ENCODE measurements at regions not wholly inside any gene's neighbourhood (a gene's known extent, or its start where the extent isn't known, plus 50 kb on each side); places are given as distances from the start of the nearest gene placed in this dataset.

DNA sequence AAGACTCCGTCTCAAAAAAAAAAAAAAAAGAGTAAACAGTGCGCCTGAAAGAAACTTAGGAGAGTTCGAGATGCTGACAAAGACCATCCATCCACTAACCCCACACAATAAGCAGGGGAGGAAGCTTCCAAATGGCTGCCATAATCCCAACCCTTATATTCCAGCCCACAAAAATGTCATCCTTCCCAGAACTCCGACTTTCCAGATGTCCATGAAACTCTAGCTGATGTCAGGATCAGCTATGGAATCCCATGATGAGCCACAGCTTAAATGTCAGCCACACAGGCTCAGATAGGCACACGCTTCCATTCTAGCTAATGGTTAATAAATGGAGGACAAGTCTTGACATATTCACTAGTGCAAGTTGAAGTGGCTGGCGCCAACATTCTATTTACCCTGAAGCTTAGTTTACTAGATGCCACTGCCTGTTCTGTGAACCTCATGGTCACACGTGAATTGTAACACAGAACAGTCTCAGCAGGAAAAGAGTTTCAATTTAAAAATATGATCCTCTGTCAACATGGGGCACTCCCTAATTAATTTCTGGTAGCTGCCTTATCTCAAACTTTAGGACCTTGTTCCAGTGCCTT, 75.5 kb downstream of the FOXF2 start:
- no peaks in the 10 kb centered on the region for H3K4me1 ChIP-seq (ENCODE audit: control insufficient read depth, insufficient read depth, low read depth, low read length)

DNA sequence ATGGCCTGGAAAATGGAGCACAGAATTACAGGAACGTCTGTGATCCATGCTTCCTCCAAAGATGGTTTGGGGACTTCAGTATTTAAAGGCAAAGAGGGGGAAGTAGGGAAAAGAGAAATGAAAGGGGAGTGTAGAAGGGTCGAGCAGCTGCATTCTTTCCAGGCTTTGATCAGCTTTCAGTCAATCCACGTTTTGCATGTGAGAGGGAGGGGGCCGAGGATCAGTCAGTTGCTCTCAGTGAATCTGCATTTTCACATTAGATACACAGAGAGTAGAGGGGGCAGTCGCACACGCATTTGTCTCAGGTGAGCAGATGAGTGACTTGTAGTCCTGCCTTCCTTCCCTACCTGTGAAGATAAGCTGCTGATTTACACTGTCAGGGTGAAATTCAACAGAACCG, 78.8 kb downstream of the FOXF2 start:
- Histone ChIP-seq H2BK15ac (ENCODE audit: low read depth, poor library complexity, severe bottlenecking) (no peak overlapping the region), H2AK5ac (ENCODE audit: low read length, severe bottlenecking) (no peak overlapping the region), H3K23ac (ENCODE audit: low read length in 2 of 2) (no peak overlapping the region), H3K4me1 (ENCODE audit: control insufficient read depth, insufficient read depth, low read depth, low read length) (no peaks in the 10 kb centered on the region), H2AFZ (ENCODE audit: low read depth, low read length) (no peak overlapping the region), H3K14ac (ENCODE audit: low read length in 2 of 2) (no peak overlapping the region), H4K91ac (ENCODE audit: low read length) (no peak overlapping the region), H3K36me3 (ENCODE audit: control insufficient read depth in 1 of 2, insufficient read depth in 2 of 2, low read depth in 1 of 2, low read length in 2 of 2) (no peaks in the 10 kb centered on the region), H3K18ac (ENCODE audit: low read depth in 1 of 2, low read length in 2 of 2) (no peak overlapping the region), H3K79me1 (replicated peaks; ENCODE audit: low read length, poor library complexity, severe bottlenecking) (no peaks in the 10 kb centered on the region), H2BK5ac (ENCODE audit: low read depth, low read length, poor library complexity, severe bottlenecking) (no peak overlapping the region), H3K9ac (ENCODE audit: low read length) (no peak overlapping the region), H3K4ac (ENCODE audit: low read depth in 1 of 2, low read length in 2 of 2) (no peak overlapping the region), H2BK12ac (ENCODE audit: low read length in 2 of 2) (no peak overlapping the region), H2BK120ac (ENCODE audit: low read depth, low read length) (no peak overlapping the region), H3K27ac (ENCODE audit: low read length, poor library complexity, severe bottlenecking) (no peak overlapping the region), H3K4me2 (ENCODE audit: low read length, poor library complexity, severe bottlenecking) (no peak overlapping the region), H3K9me3 (ENCODE audit: control insufficient read depth, low read length) (no peaks in the 10 kb centered on the region), H3K4me3 (ENCODE audit: insufficient read depth in 1 of 2, low read depth in 1 of 2, low read length in 2 of 2) (no peak overlapping the region), H3K27me3 (ENCODE audit: control insufficient read depth in 1 of 2, insufficient read depth in 1 of 2, low read length in 2 of 2) (no peaks in the 10 kb centered on the region), H4K8ac (ENCODE audit: low read length) (no peak overlapping the region)
- DNase-seq: no peak
- WGBS: 25% methylated on average over 7 of the region's 7 CpGs

More for the DNA sequence above, 75.5 kb downstream of the FOXF2 start:
- no peak overlapping the region for H3K4ac ChIP-seq (ENCODE audit: low read depth in 1 of 2, low read length in 2 of 2)
- no peak overlapping the region for H2BK120ac ChIP-seq (ENCODE audit: low read depth, low read length)
- H3K79me1 ChIP-seq (replicated peaks; ENCODE audit: low read length, poor library complexity, severe bottlenecking): no peaks in the 10 kb centered on the region
- H3K36me3 ChIP-seq (ENCODE audit: control insufficient read depth in 1 of 2, insufficient read depth in 2 of 2, low read depth in 1 of 2, low read length in 2 of 2): no peaks in the 10 kb centered on the region
- no peaks in the 10 kb centered on the region for H3K9me3 ChIP-seq (ENCODE audit: control insufficient read depth, low read length)
- H4K91ac ChIP-seq (ENCODE audit: low read length): no peak overlapping the region
- H3K4me2 ChIP-seq (ENCODE audit: low read length, poor library complexity, severe bottlenecking): no peak overlapping the region
- H2AFZ ChIP-seq (ENCODE audit: low read depth, low read length): no peak overlapping the region
- no peak overlapping the region for H2AK5ac ChIP-seq (ENCODE audit: low read length, severe bottlenecking)
- no peak overlapping the region for H3K9ac ChIP-seq (ENCODE audit: low read length)
- H3K14ac ChIP-seq (ENCODE audit: low read length in 2 of 2): no peak overlapping the region
- WGBS: 93% methylated on average over 7 of the region's 7 CpGs
- H3K18ac ChIP-seq (ENCODE audit: low read depth in 1 of 2, low read length in 2 of 2): no peak overlapping the region
- no peak overlapping the region for H3K4me3 ChIP-seq (ENCODE audit: insufficient read depth in 1 of 2, low read depth in 1 of 2, low read length in 2 of 2)
- no peak overlapping the region for H2BK15ac ChIP-seq (ENCODE audit: low read depth, poor library complexity, severe bottlenecking)
- H4K8ac ChIP-seq (ENCODE audit: low read length): no peak overlapping the region
- H3K27me3 ChIP-seq (ENCODE audit: control insufficient read depth in 1 of 2, insufficient read depth in 1 of 2, low read length in 2 of 2): no peaks in the 10 kb centered on the region
- H3K27ac ChIP-seq (ENCODE audit: low read length, poor library complexity, severe bottlenecking): no peak overlapping the region
- no peak for DNase-seq
- H2BK12ac ChIP-seq (ENCODE audit: low read length in 2 of 2): no peak overlapping the region
- H3K23ac ChIP-seq (ENCODE audit: low read length in 2 of 2): no peak overlapping the region
- no peak overlapping the region for H2BK5ac ChIP-seq (ENCODE audit: low read depth, low read length, poor library complexity, severe bottlenecking)

DNA sequence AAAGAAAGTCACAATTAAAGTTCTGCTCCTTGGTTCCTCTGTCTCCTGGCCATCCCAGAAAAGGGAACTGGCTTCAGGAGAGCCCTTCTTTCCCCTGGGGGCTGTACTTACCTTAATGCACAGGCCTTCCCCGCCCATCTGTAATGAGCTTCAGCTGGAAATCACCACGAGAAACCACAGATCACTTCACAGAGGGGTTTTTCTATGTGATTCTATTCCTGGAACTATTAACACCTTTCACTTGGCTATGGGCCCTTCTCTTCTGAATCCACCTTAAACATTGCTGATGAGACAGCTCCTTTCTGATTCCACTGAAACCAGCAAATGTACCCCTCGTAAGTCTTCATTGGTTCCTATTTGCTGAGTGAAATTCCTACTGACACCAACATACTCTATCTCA, 80.7 kb downstream of the FOXF2 start:
- Histone ChIP-seq H3K4me1 (ENCODE audit: control insufficient read depth, insufficient read depth, low read depth, low read length) (no peaks in the 10 kb centered on the region), H3K4me3 (ENCODE audit: insufficient read depth in 1 of 2, low read depth in 1 of 2, low read length in 2 of 2) (no peak overlapping the region), H2BK15ac (ENCODE audit: low read depth, poor library complexity, severe bottlenecking) (no peak overlapping the region), H3K14ac (ENCODE audit: low read length in 2 of 2) (no peak overlapping the region), H4K91ac (ENCODE audit: low read length) (no peak overlapping the region), H3K36me3 (ENCODE audit: control insufficient read depth in 1 of 2, insufficient read depth in 2 of 2, low read depth in 1 of 2, low read length in 2 of 2) (no peaks in the 10 kb centered on the region), H3K9ac (ENCODE audit: low read length) (no peak overlapping the region), H3K23ac (ENCODE audit: low read length in 2 of 2) (no peak overlapping the region), H4K8ac (ENCODE audit: low read length) (no peak overlapping the region), H2BK12ac (ENCODE audit: low read length in 2 of 2) (no peak overlapping the region), H3K79me1 (replicated peaks; ENCODE audit: low read length, poor library complexity, severe bottlenecking) (no peaks in the 10 kb centered on the region), H2BK5ac (ENCODE audit: low read depth, low read length, poor library complexity, severe bottlenecking) (no peak overlapping the region), H3K27me3 (ENCODE audit: control insufficient read depth in 1 of 2, insufficient read depth in 1 of 2, low read length in 2 of 2) (no peaks in the 10 kb centered on the region), H3K9me3 (ENCODE audit: control insufficient read depth, low read length) (no peaks in the 10 kb centered on the region), H2AK5ac (ENCODE audit: low read length, severe bottlenecking) (no peak overlapping the region), H3K18ac (ENCODE audit: low read depth in 1 of 2, low read length in 2 of 2) (no peak overlapping the region), H3K4ac (ENCODE audit: low read depth in 1 of 2, low read length in 2 of 2) (no peak overlapping the region), H2BK120ac (ENCODE audit: low read depth, low read length) (no peak overlapping the region), H2AFZ (ENCODE audit: low read depth, low read length) (no peak overlapping the region), H3K4me2 (ENCODE audit: low read length, poor library complexity, severe bottlenecking) (no peak overlapping the region), H3K27ac (ENCODE audit: low read length, poor library complexity, severe bottlenecking) (no peak overlapping the region)
- 71% methylated on average over 3 of the region's 3 CpGs for WGBS
- DNase-seq: no peak

- Histone ChIP-seq H2BK15ac (ENCODE audit: low read depth, poor library complexity, severe bottlenecking) (no peak overlapping the region), H4K8ac (ENCODE audit: low read length) (no peak overlapping the region), H3K27ac (ENCODE audit: low read length, poor library complexity, severe bottlenecking) (no peak overlapping the region), H3K14ac (ENCODE audit: low read length in 2 of 2) (no peak overlapping the region), H3K9me3 (ENCODE audit: control insufficient read depth, low read length) (no peaks in the 10 kb centered on the region), H3K4me1 (ENCODE audit: control insufficient read depth, insufficient read depth, low read depth, low read length) (no peaks in the 10 kb centered on the region), H2BK120ac (ENCODE audit: low read depth, low read length) (no peak overlapping the region), H3K27me3 (ENCODE audit: control insufficient read depth in 1 of 2, insufficient read depth in 1 of 2, low read length in 2 of 2) (no peaks in the 10 kb centered on the region), H2AFZ (ENCODE audit: low read depth, low read length) (no peak overlapping the region), H3K18ac (ENCODE audit: low read depth in 1 of 2, low read length in 2 of 2) (no peak overlapping the region), H2AK5ac (ENCODE audit: low read length, severe bottlenecking) (no peak overlapping the region), H2BK12ac (ENCODE audit: low read length in 2 of 2) (no peak overlapping the region), H3K4ac (ENCODE audit: low read depth in 1 of 2, low read length in 2 of 2) (no peak overlapping the region), H3K23ac (ENCODE audit: low read length in 2 of 2) (no peak overlapping the region), H3K4me2 (ENCODE audit: low read length, poor library complexity, severe bottlenecking) (no peak overlapping the region), H3K4me3 (ENCODE audit: insufficient read depth in 1 of 2, low read depth in 1 of 2, low read length in 2 of 2) (no peak overlapping the region), H4K91ac (ENCODE audit: low read length) (no peak overlapping the region), H3K36me3 (ENCODE audit: control insufficient read depth in 1 of 2, insufficient read depth in 2 of 2, low read depth in 1 of 2, low read length in 2 of 2) (no peaks in the 10 kb centered on the region), H3K79me1 (replicated peaks; ENCODE audit: low read length, poor library complexity, severe bottlenecking) (no peaks in the 10 kb centered on the region), H2BK5ac (ENCODE audit: low read depth, low read length, poor library complexity, severe bottlenecking) (no peak overlapping the region), H3K9ac (ENCODE audit: low read length) (no peak overlapping the region)
- no peak for DNase-seq
Observed at GRCh38 chr6:1472643-1473042, 83.3 kb downstream of the FOXF2 start.

All from mesenchymal stem cell (in vitro differentiated cells and primary cell).